HG03103 (cell line): ENCODE measurements at regions not wholly inside any gene's neighbourhood (a gene's known extent, or its start where the extent isn't known, plus 50 kb on each side); places are given as distances from the start of the nearest gene placed in this dataset.

ENCODE experiments used
- ATAC-seq: cut with Tn5 transposase; IDR thresholded peaks from one replicate; pipeline ENCODE4 v1.9.1; 2021; ENCODE audit warnings: low read depth; ENCODE audit not compliant: unreplicated experiment

DNA sequence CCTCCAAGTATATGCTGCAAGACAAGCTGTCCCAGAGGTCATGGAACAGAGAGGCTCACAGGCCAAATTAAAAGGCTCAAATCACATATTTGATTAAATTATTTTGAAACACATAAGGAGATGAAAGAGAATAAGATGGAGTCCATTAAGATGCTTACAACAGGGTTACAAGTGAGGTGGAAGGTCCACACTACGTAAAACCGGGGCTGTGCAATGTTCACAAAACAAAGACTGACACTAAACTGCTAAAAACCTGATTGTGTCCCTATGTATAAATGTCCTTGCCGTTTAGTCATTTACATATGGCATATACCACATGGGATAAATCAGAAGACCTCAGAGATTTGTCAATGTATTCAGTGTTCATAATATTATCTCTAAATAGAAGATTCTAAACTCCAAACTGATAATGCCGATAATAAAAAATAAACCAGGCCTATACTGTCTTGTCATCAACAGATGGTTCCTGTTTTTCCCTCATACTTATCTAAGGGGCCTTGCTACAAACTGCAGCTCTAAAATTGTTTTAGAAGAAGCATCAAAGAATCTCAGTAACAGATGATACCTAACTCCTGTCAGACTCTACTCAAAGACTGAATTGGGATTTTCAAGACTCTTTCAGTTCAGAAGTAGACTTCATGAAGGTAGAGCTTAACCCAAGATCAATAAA lies 51.8 kb upstream of the RIPOR2 start:
- ATAC-seq = no peak

GRCh38 chr6:24988562-24988961 lies 52.8 kb upstream of the RIPOR2 start:
- no peak for ATAC-seq

DNA sequence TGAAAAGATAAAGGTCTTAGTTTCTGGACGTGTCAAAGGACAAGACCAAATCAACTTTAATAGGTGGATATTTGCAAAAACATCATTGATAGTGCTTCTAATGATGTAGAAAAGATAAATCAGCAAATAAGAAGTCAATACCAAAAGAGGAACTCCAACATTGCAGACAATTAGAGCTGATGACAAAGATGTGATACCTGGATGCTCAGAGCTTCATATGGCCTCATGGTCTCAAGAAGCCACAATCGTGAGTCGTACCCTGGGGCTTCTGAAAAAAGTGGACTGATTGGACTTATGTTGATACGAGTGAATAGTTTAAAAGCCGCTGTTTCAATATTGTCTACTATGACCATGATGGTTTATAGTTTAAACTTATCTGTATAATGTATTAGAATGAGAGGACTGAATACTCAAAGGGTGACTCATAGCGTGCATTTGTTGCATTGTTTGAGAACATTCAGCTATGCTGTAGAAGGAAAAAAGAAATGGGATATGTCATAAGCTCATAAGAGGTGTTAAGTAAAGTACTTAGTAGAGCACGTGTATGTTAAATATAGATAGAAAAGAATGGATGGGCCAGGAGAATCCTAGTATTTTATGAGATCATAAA lies 54.6 kb upstream of the RIPOR2 start:
- no peak for ATAC-seq

GRCh38 chr6:24990944-24991809 lies 55.4 kb upstream of the RIPOR2 start:
- no peak for ATAC-seq

DNA sequence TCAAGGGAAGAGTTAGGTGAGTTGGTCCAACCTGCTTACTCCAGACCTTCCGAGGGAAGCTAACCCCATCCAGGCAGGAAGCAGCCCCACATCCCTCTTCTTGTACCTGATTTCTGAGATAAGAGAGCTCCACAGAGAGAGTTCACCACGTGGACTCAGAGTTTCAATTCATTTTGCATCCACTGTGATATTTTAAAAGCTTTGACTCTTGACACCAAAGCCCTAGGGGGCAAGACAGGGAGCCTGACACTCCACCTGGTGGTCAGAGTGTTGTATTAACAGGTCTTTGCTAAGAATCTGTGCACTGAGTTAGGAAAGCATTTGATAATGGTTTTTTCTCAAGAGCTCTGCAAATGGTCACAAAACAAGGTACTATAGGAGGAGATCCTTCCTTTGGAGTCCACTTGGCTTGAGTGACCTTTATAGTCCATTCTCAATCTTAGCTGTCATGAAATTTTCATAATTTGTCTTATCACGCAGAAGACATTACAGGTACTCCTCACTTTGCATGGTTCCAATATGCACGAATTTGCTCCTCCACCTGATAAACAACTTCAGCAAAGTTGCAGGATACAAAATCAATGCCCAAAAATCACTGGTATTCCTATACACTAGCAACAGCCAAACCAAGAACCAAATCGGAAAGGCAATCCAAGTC lies 56.2 kb upstream of the RIPOR2 start:
- ATAC-seq = no peak

GRCh38 chr6:24994812-24995211 lies 59.1 kb upstream of the RIPOR2 start:
- no peak for ATAC-seq

GRCh38 chr6:24995270-24995669 lies 59.5 kb upstream of the RIPOR2 start:
- no peak for ATAC-seq

GRCh38 chr6:24996269-24996836 lies 60.6 kb upstream of the RIPOR2 start:
- no peak for ATAC-seq

DNA sequence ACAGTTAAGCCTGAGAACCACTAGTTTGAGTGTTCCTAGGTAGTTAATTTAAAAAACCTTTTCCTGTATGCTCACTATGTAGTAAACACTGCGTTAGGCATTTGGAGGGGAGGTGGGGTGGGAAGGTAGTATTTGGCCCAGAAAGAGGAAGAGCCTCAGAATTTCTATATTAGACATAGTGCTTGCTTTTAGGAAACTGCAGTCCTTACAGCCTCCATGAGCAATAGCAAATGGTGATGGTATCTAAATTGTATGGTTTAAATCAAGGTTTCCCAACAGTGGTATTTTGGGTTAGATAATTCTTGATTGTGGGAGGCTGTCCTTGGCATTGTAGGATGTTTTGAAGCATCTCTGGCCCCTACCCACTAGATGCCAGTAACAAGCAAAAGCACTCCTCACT lies 61.5 kb upstream of the RIPOR2 start:
- no peak for ATAC-seq

- ATAC-seq = no peak
Measured at GRCh38 chr6:24997905-24998304, 62.1 kb upstream of the RIPOR2 start.

DNA sequence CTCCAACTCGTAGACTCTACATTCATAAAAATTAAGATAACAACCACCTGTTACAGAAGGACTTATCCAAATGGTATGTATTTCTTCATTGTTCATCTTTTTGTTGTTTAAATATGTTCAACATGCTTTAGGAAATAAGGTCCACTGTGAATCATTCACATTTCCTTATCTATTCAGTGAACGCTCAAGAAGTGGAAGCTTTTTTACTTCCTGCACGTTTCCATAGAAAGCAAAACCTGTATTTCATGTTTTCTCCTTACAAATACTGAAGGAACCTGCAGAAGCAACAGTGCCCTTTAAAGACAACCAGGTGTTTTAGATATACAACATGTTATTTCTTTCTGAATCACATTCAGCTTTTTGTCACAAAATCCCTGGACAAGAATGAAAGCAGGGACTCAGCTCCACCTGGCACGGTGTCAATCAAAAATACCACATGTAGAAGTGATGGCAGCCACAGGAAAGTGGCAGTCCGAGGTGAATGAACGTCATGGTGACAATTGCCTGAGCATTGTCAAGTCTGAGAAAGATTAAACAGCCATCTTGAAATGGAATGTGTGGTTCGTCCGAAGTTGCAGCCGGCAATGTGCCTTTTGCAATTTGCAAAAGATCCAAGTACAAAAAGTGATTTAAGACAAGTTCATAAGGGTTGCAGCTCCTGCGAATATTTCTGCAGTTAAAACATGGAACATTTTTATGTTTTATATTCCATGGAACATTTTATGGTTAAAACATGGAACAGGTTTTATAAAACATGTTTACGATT lies 66.7 kb upstream of the RIPOR2 start:
- ATAC-seq = no peak

DNA sequence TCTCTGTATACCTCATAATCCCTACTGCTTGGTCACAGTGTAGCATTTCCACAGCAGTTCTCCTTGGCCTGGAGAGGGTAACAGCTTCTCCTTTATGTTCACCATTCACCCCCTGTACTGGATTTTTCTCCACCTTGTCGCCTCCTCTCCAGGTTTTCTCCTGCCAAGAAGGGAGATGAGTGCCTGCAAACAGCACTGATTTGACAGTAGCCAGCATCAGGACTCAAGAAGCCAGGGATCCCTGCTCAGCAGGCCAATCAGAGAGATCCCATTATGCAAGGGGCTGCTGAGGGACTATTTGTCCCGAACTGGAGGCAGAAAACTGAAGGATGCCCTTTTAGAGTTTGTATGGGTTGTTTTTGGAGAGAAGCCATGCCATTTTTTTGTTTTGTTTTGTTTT lies 68.6 kb upstream of the RIPOR2 start:
- no peak for ATAC-seq

GRCh38 chr6:25005010-25005409 lies 69.2 kb upstream of the RIPOR2 start:
- no peak for ATAC-seq

DNA sequence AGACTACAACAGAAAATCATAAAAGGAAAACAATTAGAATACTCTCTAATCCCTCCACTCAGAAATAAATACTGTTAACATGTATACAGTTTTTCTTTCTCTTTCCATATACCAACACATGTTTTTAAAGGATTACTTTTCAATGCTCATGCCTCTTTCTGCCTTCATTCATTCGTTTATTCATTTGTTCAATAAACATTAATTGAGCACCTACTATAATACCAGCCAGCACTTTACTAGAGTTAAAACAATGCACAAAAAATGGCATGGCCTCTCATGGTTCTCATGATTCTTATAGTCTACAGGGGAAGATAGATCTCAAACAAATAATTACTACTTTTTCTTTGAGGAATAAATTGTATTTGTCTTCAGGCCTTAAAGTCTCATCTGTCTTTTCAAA lies 70.3 kb upstream of the RIPOR2 start:
- ATAC-seq = no peak

DNA sequence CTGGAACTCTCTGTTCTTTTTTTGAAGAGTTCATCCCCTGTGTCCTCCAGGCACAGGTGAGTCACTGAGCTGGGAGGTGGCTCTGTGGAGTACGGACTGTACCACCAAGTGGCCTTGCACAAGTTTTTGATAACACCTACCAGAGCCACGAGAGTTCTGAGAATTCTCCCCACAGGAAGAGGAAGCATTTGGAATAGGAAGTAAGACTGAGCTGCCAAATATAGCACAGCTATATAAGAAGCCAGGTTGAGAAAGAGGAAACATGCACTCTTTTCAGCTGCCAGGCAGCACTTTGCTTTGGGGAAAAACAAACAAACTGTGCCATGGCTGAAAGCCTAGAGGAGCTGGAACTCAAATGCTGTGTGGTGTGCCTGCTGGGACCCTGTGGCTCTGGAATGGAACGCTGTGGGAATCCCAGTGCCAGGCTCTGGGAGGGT lies 70.8 kb upstream of the RIPOR2 start:
- no peak for ATAC-seq

DNA sequence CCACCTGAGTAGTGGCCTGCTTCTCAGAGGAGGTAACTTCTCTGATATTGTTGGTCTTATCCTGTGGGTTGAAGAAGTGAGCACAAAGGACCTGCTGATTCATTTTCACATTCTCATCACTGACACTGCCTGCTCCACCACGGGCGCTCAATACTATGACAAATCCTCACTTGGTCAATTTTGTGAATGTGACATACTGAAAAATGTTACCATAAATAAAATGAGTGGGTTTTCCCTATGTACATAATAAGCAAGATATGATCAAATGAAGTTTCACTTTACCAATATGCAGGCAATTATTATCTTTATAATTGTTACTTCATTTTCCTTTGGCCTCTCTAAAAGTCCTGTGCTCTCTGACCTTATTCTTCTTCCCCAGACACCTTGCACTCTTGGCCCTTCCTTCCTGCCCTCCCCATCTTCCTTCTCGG lies 71.5 kb upstream of the RIPOR2 start:
- ATAC-seq = peak; percentile 56

- ATAC-seq = no peak
Measured at GRCh38 chr6:25008707-25009392, 73.1 kb upstream of the RIPOR2 start.

DNA sequence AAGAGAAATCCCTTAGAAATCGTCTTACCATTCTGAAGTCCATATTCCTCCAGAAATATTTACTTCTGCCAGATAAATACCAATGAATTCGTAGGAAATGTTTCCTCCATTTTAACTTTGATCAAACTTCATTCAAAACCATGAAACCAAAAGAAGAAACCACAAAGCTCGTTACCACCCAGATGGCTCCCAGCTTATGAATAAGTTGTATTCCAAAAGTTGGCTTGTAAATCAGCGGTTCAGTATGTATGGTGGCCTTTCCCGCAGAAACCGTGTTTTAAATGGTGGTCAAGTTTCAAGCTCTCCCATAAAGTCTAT lies 73.6 kb upstream of the RIPOR2 start:
- ATAC-seq = no peak

DNA sequence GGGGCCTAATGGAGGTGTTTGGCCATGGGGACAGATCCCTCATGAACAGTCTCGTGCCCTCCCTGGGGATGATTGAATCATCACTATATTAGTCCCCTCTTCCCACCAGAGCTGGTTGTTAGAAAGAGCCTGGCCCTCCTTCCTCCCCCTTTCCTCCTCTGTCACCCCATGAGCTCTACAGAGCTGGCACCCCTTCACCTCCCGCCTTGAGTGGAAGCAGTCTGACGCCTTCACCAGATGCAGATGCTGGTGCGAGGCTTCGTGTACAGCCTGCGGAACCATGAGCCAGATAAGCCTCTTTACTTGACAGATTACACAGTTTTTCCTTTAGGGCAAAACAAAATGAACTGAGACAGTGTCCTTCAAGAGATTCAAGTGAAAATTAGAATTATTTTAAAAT lies 74.4 kb upstream of the RIPOR2 start:
- ATAC-seq = no peak
